Endothelial cell of umbilical vein (primary cell): ENCODE measurements at regions not wholly inside any gene's neighbourhood (a gene's known extent, or its start where the extent isn't known, plus 50 kb on each side); places are given as distances from the start of the nearest gene placed in this dataset.

ENCODE experiments used
- BruUV-seq: library from RNA; stranded (reverse); fragments of 400-500 nt; replicated peaks from 2 replicates; lab custom pipeline; 2021; lab: Mats Ljungman, UMichigan
- CTCF ChIA-PET: fragments of 300-600, 350-600 bp; sonication (Branson Sonifier 250); formaldehyde crosslinking; loops from one replicate; lab custom pipeline; 2021; ENCODE audit warnings: antibody characterized with exemption, inconsistent platforms; lab: Charles Lee
- POLR2A ChIA-PET: fragments of 300-600, 350-600 bp; sonication (Branson Sonifier 250); formaldehyde crosslinking; loops from one replicate; lab custom pipeline; 2021; ENCODE audit warnings: antibody characterized with exemption, inconsistent platforms; lab: Charles Lee
- DNase-seq: peaks from one replicate; pipeline ENCODE4 v3.0.0-alpha.2; 2011; ENCODE audit warnings: low read depth, low spot score
- FAIRE-seq: peaks from 2 replicates; lab custom pipeline; 2011; peaks lifted over from hg19 to GRCh38; lab: Jason Lieb, UNC
- H2AFZ ChIP-seq: 2 replicates; pipeline ENCODE4 v1.6.0; 2012; ENCODE audit warnings: low read depth, low read length, control low read depth, inconsistent platforms
- H3K27ac ChIP-seq: 2 replicates; pipeline ENCODE4 v1.5.1; 2011; ENCODE audit warnings: low read depth, mild to moderate bottlenecking, control low read depth, low read length, moderate library complexity; ENCODE audit not compliant: insufficient read depth
- H3K27me3 ChIP-seq, 2 experiments: 2 replicates each; pipeline versions ENCODE4 v1.6.0 to v1.6.1; 2011; ENCODE audit warnings: low read length in 2 of 2, mixed read lengths in 1 of 2; ENCODE audit not compliant: control insufficient read depth in 2 of 2, insufficient read depth in 2 of 2
- H3K36me3 ChIP-seq, 2 experiments: 2 replicates in 1 of 2; 3 replicates in 1 of 2; pipeline ENCODE4 v1.5.1; 2011; ENCODE audit warnings: low read length in 2 of 2, mild to moderate bottlenecking in 1 of 2, moderate library complexity in 1 of 2; ENCODE audit not compliant: control insufficient read depth in 2 of 2, insufficient read depth in 2 of 2; ENCODE audit errors: extremely low read depth in 1 of 2
- H3K4me1 ChIP-seq: 3 replicates; pipeline ENCODE4 v1.5.1; 2011; ENCODE audit warnings: mild to moderate bottlenecking, low read length; ENCODE audit not compliant: control insufficient read depth, insufficient read depth; ENCODE audit errors: extremely low read depth
- H3K4me2 ChIP-seq: 2 replicates; pipeline ENCODE4 v1.6.1; 2011; ENCODE audit warnings: low read length, control low read depth, mixed read lengths; ENCODE audit not compliant: insufficient read depth
- H3K4me3 ChIP-seq, 3 experiments: fragments of 200-600 bp in 1 of 3; sonication (generic), shearing (Covaris generic) in 1 of 3; replicated peaks in 1 of 3; 2 replicates each; pipeline ENCODE4 v1.5.1; 2011 to 2016; ENCODE audit warnings: control low read depth in 3 of 3, low read length in 3 of 3, mild to moderate bottlenecking in 2 of 3, inconsistent platforms in 1 of 3, low read depth in 1 of 3, moderate library complexity in 1 of 3; ENCODE audit not compliant: insufficient read depth in 1 of 3
- H3K79me2 ChIP-seq: 2 replicates; pipeline ENCODE4 v1.6.0; 2012; ENCODE audit warnings: low read length, inconsistent platforms; ENCODE audit not compliant: control insufficient read depth, insufficient read depth
- H3K9ac ChIP-seq: replicated peaks from 2 replicates; pipeline ENCODE3; 2011; ENCODE audit warnings: low read length, control low read depth; ENCODE audit not compliant: insufficient read depth; ENCODE audit errors: extremely low read depth
- H3K9me1 ChIP-seq: replicated peaks from 3 replicates; pipeline ENCODE4 v1.6.0; 2011; ENCODE audit warnings: mild to moderate bottlenecking, low read length; ENCODE audit not compliant: control insufficient read depth, insufficient read depth; ENCODE audit errors: extremely low read depth
- H3K9me3 ChIP-seq: replicated peaks from 2 replicates; pipeline ENCODE4 v1.5.1; 2012; ENCODE audit warnings: low read length, inconsistent platforms; ENCODE audit not compliant: control insufficient read depth, insufficient read depth
- H4K20me1 ChIP-seq: replicated peaks from 2 replicates; pipeline ENCODE3; 2011; ENCODE audit warnings: mild to moderate bottlenecking, low read length; ENCODE audit not compliant: control insufficient read depth, insufficient read depth; ENCODE audit errors: extremely low read depth
- CTCF ChIP-seq, 2 donors: IDR thresholded peaks; 1 replicate in 1 of 2; 2 replicates in 1 of 2; pipeline ENCODE4 v1.5.1; 2011; ENCODE audit warnings: low read length in 2 of 2, mild to moderate bottlenecking in 2 of 2, moderate library complexity in 2 of 2, control low read depth in 1 of 2, inconsistent platforms in 1 of 2, low read depth in 1 of 2; ENCODE audit not compliant: insufficient read depth in 1 of 2; ENCODE audit errors: extremely low read depth in 1 of 2
- EZH2 ChIP-seq: IDR thresholded peaks from 2 replicates; pipeline ENCODE4 v1.6.1; 2012; ENCODE audit warnings: borderline replicate concordance, low read depth, mild to moderate bottlenecking, moderate library complexity, low read length, inconsistent platforms; ENCODE audit not compliant: severe bottlenecking
- FOS ChIP-seq: IDR thresholded peaks from 2 replicates; pipeline ENCODE4 v1.6.1; 2011; ENCODE audit warnings: mild to moderate bottlenecking, low read length, moderate library complexity, borderline replicate concordance; ENCODE audit not compliant: insufficient read depth
- GATA2 ChIP-seq: IDR thresholded peaks from 2 replicates; pipeline ENCODE4 v1.7.0; 2011; ENCODE audit warnings: low read depth, mild to moderate bottlenecking, moderate library complexity, mixed read lengths, low read length; ENCODE audit not compliant: insufficient read length, insufficient read depth
- JUN ChIP-seq: IDR thresholded peaks from 2 replicates; pipeline ENCODE4 v1.6.1; 2011; ENCODE audit warnings: borderline replicate concordance, low read depth; ENCODE audit not compliant: insufficient read length, insufficient read depth
- MAX ChIP-seq: IDR thresholded peaks from 2 replicates; pipeline ENCODE4 v1.6.1; 2011; ENCODE audit not compliant: insufficient read depth, insufficient read length
- MYC ChIP-seq: IDR thresholded peaks from one replicate; pipeline ENCODE4 v1.6.1; 2011; ENCODE audit warnings: mild to moderate bottlenecking, low read depth, low read length
- POLR2A ChIP-seq: IDR thresholded peaks from 2 replicates; pipeline ENCODE4 v1.6.1; 2012; ENCODE audit warnings: low read depth, mild to moderate bottlenecking, control low read depth, low read length
- POLR2AphosphoS5 ChIP-seq: IDR thresholded peaks from 2 replicates; pipeline ENCODE4 v1.6.1; 2012; ENCODE audit warnings: low read depth, mild to moderate bottlenecking, control low read depth, low read length, moderate library complexity; ENCODE audit not compliant: insufficient read depth
- dilution Hi-C: fragments of 300-500 bp; cut with MboI; formaldehyde crosslinking; loops from one replicate; pipeline ENCODE4 v1.15.0; 2019; ENCODE audit warnings: low sequenced_read_pairs; ENCODE audit not compliant: extremely low pct_ligation_motif_present
- intact Hi-C: fragments of 100-400 bp; cut with micrococcal nuclease; formaldehyde crosslinking; loops from one replicate; pipeline ENCODE4 v1.10.0; 2022

DNA sequence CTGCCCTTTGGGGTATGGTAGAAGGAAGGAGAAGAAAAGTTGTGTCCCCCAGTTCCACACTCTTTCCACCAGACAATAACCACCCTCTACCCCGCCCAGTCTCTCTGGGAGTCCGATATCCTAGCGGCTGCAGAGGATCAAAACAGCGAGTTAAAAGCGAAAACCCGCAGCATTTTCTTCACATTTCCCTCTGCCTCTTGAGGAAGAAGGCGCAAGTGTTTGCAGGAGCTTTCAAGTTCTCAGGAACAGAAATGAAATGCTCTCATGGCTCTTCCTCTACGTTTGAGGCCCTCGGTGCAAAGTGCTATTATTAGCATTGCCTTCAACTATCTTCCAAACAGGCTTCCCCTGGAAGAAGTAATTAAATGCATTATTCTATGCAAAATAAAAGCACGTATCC is 52.2 kb upstream of the CCDC167 start:
- no peak for TF ChIP-seq POLR2AphosphoS5
- no peak for TF ChIP-seq JUN
- TF ChIP-seq MAX: no peak
- no peak for TF ChIP-seq POLR2A
- DNase-seq (no peak), FAIRE-seq (peak; percentile 62)
- Histone ChIP-seq H3K9ac (no peak overlapping the region), H3K9me1 (no peaks in the 10 kb centered on the region), H3K4me1 (peaks cover 36% of the 10 kb centered on the region), H3K27ac (no peak overlapping the region), H2AFZ (no peak overlapping the region), H3K9me3 (no peaks in the 10 kb centered on the region), H3K36me3 (no peaks in the 10 kb centered on the region), H3K4me3 (no peak overlapping the region), H4K20me1 (no peaks in the 10 kb centered on the region), H3K79me2 (no peaks in the 10 kb centered on the region), H3K27me3 (no peaks in the 10 kb centered on the region), H3K4me2 (no peak overlapping the region)
- dilution Hi-C loops (no loop called here), intact Hi-C loops (loop anchor here (5.0 kb wide), 3 partner anchors 55 to 225 kb away; partner anchors contain the start of gene CCDC167)
- ChIA-PET POLR2A (no interaction called here), CTCF (no interaction called here)
- BruUV-seq: no TSS peak

DNA sequence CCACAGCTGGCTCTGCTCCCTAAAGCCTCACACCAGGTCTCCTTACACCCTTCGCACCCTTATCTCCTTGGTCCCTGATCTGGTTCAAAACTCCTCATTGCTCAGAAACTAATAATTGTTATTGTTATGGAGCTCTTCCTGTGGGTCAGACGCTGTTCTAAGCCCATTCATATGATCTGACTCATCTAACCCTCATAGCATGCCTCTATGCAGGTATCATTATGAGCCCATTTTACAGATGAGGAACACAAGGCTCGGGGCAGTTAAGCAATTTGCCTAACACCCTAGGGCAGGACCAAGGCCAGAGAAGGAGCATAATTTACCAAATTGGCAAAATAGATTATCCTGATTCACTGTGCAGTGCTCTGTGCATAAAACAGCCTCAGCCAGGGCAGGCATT is 51.8 kb upstream of the CCDC167 start:
- peaks cover 36% of the 10 kb centered on the region for H3K4me1 ChIP-seq
- H3K9ac ChIP-seq: no peak overlapping the region
- no peaks in the 10 kb centered on the region for H4K20me1 ChIP-seq
- TF ChIP-seq FOS (no peak), MYC (no peak), JUN (no peak), POLR2AphosphoS5 (no peak), MAX (no peak), EZH2 (no peak), CTCF (IDR thresholded peaks at IDR 0.05; ENCODE audit: extremely low read depth in 1 of 2, insufficient read depth in 1 of 2, low read depth in 1 of 2, low read length in 2 of 2) (no peak), GATA2 (no peak), POLR2A (no peak)
- H3K27me3 ChIP-seq: no peaks in the 10 kb centered on the region
- ChIA-PET CTCF (no interaction called here), POLR2A (no interaction called here)
- no peak for FAIRE-seq
- no peaks in the 10 kb centered on the region for H3K79me2 ChIP-seq
- no peaks in the 10 kb centered on the region for H3K36me3 ChIP-seq
- dilution Hi-C loops: no loop called here
- H3K4me3 ChIP-seq: no peak overlapping the region
- H2AFZ ChIP-seq: no peak overlapping the region
- no TSS peak for BruUV-seq
- no peak overlapping the region for H3K27ac ChIP-seq
- DNase-seq: no peak
- no peaks in the 10 kb centered on the region for H3K9me1 ChIP-seq
- intact Hi-C loops: loop anchor here (5.0 kb wide), 3 partner anchors 54 to 224 kb away; partner anchors contain the start of gene CCDC167
- no peaks in the 10 kb centered on the region for H3K9me3 ChIP-seq
- H3K4me2 ChIP-seq: no peak overlapping the region
